ENCODE measurements at regions not wholly inside any gene's neighbourhood (a gene's known extent, or its start where the extent isn't known, plus 50 kb on each side); places are given as distances from the start of the nearest gene placed in this dataset.
"Not testable (repeated sequence)": the region's sequence is repeated elsewhere in the genome, so short reads cannot be mapped to it uniquely, and the experiment has no call there.

DNA sequence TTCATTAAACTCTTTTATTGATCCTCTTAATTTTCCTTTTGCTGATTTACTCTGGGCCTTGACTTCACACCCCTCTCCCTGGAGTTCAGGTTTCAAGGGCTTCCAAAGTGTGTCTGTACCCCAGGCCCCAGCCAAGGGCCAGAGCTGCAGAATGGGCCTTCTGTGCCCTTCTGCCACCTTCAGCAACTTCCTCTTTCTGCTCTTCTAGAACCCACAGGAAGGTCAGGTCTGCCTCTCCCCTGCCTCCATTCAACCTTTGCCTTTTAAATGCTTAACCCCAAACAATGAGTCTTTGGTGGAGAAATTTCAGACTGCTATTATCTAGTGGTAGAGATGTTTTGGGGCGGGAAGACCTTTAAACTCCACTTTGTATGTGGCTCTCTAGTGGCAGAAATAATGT is 63.1 kb downstream of the TSN start:
- H3K27ac Mint-ChIP-seq = no peak overlapping the region

DNA sequence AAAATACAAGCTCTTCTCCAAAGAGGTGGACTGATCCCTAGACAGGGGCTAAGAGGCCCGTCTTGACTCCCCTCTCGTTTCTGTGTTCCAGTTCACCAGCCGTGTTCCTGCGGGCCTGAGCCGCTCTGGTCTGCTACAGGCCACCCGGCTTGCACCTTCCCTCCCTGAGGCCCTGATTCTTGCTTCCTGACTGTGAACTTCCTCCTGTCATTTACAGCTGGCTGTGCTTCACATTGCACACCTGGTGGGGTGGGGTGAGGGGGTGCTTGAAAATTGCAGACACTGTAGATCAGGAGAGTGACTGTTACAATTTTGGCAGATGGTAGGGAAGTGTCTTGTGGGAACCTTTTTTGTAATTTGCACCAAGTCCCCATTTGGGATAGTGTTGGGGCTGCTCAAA is 64.4 kb downstream of the TSN start:
- no peak for DNase-seq (ENCODE audit: low spot score in 2 of 2)
- Mint-ChIP-seq H3K36me3 (no peaks in the 10 kb centered on the region), H3K9me3 (no peaks in the 10 kb centered on the region), H3K27ac (no peak overlapping the region)
- no peak for ATAC-seq

More for the DNA sequence above, 63.1 kb downstream of the TSN start:
- ATAC-seq (no peak), DNase-seq (ENCODE audit: low spot score in 2 of 2) (no peak)
- Mint-ChIP-seq H3K36me3 (no peaks in the 10 kb centered on the region), H3K9me3 (no peaks in the 10 kb centered on the region)

DNA sequence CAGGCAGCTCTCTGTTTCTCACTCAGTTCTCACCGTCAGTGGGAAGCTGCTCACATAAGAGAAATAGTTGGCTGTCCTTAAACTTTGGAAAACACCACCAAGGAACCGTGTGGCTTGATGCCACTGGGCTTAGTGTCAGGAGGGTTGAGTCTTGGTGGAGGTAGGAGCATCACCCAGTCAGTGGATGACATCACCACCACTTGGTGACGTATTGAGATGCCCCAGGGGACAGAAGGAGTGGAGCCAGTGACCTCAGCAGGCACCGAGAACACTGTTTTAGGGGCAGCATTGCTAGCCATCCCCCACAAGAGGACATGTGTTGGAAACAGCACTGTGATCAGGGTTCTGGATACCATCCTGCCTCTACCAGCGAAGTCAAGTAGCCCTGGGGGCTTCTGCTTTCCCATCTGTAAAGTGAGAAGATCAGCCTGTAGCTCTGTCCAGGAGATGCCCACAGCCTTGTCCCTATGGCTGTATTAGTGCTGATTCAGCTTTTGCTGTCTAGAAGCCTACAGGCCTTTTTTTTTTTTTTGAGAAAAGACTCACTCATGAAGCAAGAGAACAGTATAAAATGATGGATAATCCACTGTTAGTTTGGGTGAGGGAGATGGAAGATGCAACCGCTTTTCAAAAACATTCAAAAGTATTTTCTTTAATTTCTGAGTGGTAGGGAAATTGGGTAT is 66.2 kb downstream of the TSN start:
- DNase-seq (ENCODE audit: low spot score in 2 of 2) (no peak), ATAC-seq (no peak)
- no peaks in the 10 kb centered on the region for H3K36me3 Mint-ChIP-seq
- no peak overlapping the region for H3K27ac Mint-ChIP-seq
- H3K9me3 Mint-ChIP-seq = no peaks in the 10 kb centered on the region

DNA sequence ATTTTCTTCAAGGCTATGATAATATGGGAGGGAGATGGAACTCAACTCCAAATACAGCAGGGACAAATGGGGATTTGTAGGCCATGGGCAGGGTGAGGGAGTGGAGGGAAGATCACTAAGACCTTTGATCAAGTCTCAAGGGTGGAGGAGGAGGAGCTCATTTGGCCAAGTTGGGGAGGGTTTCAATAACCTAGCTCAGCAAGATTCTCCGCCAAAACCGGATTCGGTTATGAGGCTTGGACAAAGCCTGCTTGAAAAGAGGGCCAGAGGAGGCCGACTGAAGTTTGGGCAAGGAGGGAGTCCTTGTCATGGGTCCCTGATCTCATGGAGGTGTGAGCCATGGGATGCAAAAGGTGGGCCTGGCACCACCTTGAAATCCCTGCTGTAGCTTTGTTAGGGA is 68.8 kb downstream of the TSN start:
- no peaks in the 10 kb centered on the region for H3K9me3 Mint-ChIP-seq

DNA sequence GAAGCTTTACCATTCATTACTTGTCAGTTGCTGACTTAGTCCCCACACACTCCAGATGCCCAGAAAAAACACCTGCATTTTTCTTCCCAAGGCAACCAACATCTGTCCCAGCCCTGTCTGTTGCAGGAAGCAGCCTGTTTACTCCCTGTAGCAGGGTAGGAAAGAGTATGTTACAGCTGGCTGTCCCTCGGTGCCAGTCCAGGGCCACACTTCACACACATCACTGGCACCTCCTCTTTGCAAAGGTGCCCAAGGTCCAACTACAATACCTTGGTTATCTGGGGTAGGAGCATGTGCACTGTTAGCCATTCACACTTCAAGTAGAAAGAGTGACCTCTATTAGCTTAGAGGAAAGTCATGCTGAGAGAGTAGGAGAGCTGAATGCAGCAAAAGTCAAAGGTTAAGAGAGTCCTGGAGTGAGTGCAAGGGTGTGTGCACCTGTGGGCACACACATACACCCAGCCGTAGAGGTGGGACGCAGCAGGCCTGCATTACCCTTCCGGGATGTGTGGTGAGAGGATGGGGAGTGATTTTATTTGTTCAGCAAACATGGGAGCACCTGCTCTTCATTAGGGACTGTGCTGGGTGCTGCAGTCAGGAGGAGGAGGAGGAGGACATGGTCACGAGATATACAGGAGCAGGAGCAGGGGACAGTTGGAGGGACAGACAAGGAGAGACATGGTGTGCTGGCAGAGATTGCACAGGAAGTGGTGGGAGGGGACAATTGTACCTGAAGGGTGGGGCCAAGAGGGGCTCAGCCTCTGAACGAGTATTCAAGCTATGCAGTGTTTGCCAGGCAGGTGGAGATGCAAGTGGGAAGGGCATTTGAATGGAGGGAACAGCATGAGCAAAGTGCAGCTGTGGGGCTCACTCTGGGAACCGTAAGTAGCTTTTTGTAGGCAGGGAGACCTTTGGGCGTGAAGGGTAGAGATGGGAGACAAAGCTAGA is 69.8 kb downstream of the TSN start:
- no peaks in the 10 kb centered on the region for H3K9me3 Mint-ChIP-seq
- H3K27ac Mint-ChIP-seq = no peak overlapping the region
- no peaks in the 10 kb centered on the region for H3K36me3 Mint-ChIP-seq
- DNase-seq (ENCODE audit: low spot score in 2 of 2) = no peak
- ATAC-seq = no peak

More for the DNA sequence above, 68.8 kb downstream of the TSN start:
- no peaks in the 10 kb centered on the region for H3K36me3 Mint-ChIP-seq
- H3K27ac Mint-ChIP-seq = no peak overlapping the region
- DNase-seq (ENCODE audit: low spot score in 2 of 2) (no peak), ATAC-seq (no peak)

DNA sequence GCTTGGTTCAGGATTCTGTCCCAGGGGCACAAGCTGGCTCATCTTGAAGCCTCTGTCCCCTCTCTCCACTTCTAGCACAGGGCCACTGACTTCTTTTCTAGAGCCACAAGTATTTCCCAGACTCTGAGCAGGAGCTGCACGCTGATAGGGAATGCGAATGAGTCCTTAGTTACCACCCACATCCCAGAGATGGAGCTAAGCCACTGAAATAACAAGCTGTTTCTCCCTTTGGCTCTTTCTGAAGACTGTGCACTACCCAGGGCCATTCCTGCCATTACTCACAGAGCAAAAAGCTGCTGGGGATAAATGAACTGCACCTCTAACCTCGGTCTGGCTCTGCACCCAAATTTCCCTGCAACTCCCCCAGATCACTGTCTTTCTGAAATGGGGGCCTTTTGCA is 70.6 kb downstream of the TSN start:
- Mint-ChIP-seq H3K36me3 (no peaks in the 10 kb centered on the region), H3K27ac (no peak overlapping the region), H3K9me3 (no peaks in the 10 kb centered on the region)
- DNase-seq (ENCODE audit: low spot score in 2 of 2) (no peak), ATAC-seq (no peak)

DNA sequence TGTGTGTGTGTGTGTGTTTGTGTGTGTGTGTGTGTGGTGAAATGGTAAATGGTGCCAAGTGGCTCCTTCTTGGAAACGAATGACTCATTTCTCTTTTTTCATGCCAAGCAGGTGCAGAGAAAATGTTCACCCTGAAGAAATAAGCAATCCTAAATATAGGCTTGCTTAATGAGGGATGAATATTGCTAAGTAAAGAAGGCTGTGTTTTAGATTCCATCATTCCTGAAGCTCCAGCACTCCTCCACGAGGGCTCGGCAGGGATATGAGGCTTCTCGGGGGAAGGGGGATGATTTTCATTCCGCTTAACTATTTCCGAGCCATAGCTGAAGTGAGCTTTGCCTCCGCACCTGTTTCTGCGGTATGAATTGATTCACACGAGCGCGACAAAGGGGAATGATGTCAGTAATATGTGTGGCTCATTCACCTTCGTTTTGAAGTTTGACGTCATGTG is 72.9 kb downstream of the TSN start:
- DNase-seq (ENCODE audit: low spot score in 2 of 2) (no peak), ATAC-seq (no peak)
- H3K9me3 Mint-ChIP-seq = no peaks in the 10 kb centered on the region
- H3K36me3 Mint-ChIP-seq = no peaks in the 10 kb centered on the region
- no peak overlapping the region for H3K27ac Mint-ChIP-seq

DNA sequence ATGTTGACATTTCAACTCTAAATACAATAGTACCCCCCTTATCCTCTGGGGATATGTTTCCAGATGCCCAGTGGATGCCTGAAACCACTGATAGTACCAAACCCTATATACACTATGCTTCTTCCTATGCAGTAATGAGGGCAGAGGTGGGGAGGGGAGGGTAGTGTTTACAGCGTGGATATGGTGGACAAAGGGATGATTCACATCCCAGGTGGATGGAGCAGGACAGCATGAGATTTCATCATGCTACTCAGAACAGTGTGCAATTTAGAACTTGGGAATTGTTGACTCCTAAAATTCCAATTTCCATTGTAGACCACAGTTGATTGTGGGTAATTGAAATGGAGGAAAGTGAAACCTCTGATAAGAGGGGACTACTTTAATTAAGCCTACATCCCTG is 75.4 kb downstream of the TSN start:
- no peaks in the 10 kb centered on the region for H3K9me3 Mint-ChIP-seq
- H3K36me3 Mint-ChIP-seq = no peaks in the 10 kb centered on the region
- no peak overlapping the region for H3K27ac Mint-ChIP-seq
- ATAC-seq = no peak
- DNase-seq (ENCODE audit: low spot score in 2 of 2) = no peak

DNA sequence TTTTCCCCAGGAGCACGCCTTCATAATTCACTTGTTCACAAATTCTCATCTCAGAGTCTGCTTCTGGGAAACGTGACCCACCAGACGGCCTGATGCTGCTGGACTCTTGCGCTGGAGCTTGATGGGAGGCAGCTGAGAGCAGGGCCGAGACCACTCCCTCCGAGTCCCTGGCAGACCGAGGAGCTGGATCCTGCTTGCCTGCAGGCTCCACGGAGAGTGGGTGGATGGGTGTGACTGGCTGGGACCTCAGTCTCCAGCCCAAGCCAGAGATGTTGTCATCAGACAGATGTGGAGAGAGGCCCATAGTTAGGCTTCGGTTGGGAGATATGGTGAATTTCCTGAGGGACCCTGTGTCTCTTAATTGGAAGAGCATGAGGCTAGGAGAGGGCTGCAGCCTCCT is 76.4 kb downstream of the TSN start:
- no peaks in the 10 kb centered on the region for H3K36me3 Mint-ChIP-seq

DNA sequence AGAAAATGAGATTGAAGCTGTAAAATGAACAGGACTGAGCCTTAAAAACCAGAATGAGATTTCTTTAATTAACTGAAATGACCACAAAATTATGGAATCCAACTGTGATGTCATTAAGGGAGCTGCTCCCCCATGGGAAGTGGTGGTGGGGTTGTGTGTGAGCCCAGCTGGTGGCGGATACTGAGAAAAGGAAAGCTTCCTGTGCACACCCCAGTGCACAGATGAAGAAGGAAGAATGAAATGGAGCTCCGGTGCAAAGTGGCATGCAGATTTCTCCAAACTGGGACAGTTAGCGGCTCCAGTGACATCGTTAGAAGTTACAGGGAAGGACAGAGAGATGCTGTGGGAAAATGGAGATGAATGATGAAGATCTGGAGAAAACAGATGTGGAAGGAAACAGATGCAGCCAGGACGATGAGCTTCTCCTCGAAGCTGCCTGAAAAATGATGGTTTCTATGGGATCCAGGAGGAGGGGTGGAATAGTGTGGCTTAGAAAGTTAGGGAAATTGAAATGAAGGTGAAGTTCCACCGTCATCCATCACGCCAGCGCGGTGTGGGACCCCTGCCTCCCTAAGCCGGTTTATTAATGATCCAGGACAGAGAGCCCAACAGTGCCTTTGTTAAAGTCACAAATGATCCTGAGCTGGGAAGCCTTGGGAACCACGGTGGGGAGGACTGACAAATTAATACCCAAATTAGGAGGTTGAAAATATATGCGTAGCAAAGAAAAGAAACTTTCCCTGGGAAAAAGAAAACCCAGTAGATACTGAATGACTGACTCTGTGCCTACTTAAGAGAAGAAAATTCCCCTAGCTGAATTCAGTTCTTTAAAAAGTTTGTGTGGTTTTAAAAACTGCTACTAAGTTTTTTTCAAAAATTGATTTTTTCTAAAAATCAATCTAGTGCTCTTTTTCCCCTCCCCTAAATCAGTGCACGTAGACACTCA is 77.2 kb downstream of the TSN start:
- Mint-ChIP-seq H3K9me3 (no peaks in the 10 kb centered on the region), H3K36me3 (no peaks in the 10 kb centered on the region), H3K27ac (peak overlapping the region in 1 of 2 donors; percentile 6)
- DNase-seq (ENCODE audit: low spot score in 2 of 2) = no peak
- ATAC-seq = no peak

More for the DNA sequence above, 76.4 kb downstream of the TSN start:
- H3K27ac Mint-ChIP-seq = no peak overlapping the region
- no peak for ATAC-seq
- no peaks in the 10 kb centered on the region for H3K9me3 Mint-ChIP-seq
- DNase-seq (ENCODE audit: low spot score in 2 of 2) = no peak

DNA sequence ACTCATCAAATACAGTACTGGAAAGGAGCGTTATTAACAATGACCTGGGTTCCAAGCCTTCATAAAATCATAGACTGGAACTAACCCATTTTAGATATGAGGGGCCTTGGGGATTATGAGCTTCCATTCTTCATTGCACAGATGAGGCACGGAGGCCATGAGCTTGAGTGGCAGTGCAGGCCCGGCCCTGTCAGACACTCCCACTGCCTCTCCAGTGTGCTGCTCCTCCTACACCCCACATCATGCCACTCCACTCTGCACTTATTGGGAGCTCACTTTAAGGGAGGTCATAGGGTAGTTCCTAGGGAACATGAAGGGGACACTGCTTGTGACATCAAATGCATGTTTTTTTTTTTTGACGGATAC is 77.9 kb downstream of the TSN start:
- H3K36me3 Mint-ChIP-seq = no peaks in the 10 kb centered on the region
- H3K9me3 Mint-ChIP-seq = no peaks in the 10 kb centered on the region
- ATAC-seq (no peak), DNase-seq (ENCODE audit: low spot score in 2 of 2) (no peak)
- no peak overlapping the region for H3K27ac Mint-ChIP-seq

DNA sequence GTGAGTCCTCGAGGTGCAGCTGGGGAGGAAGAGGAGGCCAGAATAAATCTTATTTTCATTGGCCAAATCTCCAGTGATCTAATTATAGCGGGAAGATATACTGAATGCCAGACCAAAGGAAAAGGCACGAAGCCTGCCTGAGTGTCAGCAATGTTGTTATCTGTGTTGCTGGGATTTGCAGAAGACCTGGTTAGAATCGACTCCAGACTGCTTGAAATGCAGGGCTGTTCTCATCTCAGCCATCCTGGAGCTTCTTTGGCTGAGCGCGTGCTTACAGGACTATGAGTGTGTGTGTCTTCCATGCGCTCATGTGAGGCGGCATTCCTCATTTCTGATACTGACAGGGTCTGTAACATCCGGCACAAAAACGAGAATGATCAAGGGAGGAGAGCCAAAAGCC is 81.2 kb downstream of the TSN start:
- no peaks in the 10 kb centered on the region for H3K9me3 Mint-ChIP-seq
- ATAC-seq (no peak), DNase-seq (ENCODE audit: low spot score in 2 of 2) (no peak)
- no peaks in the 10 kb centered on the region for H3K36me3 Mint-ChIP-seq
- peak overlapping the region in 1 of 2 donors; percentile 23 for H3K27ac Mint-ChIP-seq

DNA sequence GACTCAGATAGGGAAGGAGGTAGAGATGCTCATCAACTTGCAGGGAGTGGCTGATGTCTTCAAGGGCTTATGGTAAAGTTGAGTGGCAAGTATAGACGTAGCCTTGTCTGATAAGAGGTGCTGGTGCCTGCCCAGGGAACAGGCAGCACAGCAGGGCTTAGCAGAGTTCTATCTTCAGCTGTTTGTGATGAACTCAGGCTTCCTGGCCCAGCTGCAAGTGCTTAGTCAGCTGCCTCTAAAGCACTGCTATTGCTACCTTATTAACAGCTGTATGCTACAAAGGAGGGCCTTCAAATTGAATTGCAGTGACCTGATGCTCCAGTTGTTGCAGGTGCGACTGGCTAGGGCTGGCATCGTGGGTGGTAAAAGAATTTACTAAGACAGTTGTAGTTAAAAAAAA is 82.1 kb downstream of the TSN start:
- H3K36me3 Mint-ChIP-seq = no peaks in the 10 kb centered on the region
- no peak overlapping the region for H3K27ac Mint-ChIP-seq
- DNase-seq (ENCODE audit: low spot score in 2 of 2) = no peak
- no peaks in the 10 kb centered on the region for H3K9me3 Mint-ChIP-seq
- no peak for ATAC-seq

DNA sequence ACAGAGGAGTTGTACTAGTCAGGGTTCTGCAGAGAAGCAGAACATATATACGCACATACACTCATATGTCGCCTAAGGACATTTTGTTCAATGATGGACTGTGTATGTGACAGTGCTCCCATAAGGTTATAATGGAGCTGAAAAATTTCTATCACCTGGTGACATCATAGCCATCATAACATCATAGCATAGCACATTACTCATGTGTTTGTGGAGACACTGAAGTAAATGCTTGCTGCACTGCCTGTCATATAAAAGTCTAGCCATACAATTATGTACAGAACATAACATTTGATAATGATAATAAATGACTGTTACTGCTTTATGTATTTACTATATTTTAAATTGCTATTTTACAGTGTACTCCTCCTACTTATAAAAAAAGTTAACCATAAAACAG is 83.1 kb downstream of the TSN start:
- DNase-seq (ENCODE audit: low spot score in 2 of 2) = no peak
- no peak for ATAC-seq
- no peak overlapping the region for H3K27ac Mint-ChIP-seq
- H3K36me3 Mint-ChIP-seq = no peaks in the 10 kb centered on the region
- H3K9me3 Mint-ChIP-seq = no peaks in the 10 kb centered on the region

DNA sequence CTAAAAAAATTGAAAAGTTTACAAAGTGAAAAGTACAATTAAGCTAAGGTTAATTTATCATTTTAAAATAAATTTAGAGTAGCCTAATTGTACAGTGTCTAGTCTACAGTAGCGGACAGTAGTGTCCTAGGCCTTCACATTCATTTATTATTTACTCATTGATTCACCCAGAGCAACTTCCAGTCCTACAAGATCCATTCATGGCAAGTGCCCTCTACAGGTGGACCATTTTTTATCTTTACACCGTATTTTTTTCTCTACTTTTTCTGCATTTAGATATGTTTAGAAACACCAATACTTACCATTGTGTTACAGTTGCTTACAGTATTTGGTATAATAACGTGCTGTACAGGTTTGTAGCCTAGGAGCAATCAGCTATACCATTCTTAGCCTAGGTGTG is 84.1 kb downstream of the TSN start:
- H3K9me3 Mint-ChIP-seq = no peaks in the 10 kb centered on the region
- H3K36me3 Mint-ChIP-seq = no peaks in the 10 kb centered on the region
- H3K27ac Mint-ChIP-seq = no peak overlapping the region
- no peak for ATAC-seq
- DNase-seq (ENCODE audit: low spot score in 2 of 2) = no peak

DNA sequence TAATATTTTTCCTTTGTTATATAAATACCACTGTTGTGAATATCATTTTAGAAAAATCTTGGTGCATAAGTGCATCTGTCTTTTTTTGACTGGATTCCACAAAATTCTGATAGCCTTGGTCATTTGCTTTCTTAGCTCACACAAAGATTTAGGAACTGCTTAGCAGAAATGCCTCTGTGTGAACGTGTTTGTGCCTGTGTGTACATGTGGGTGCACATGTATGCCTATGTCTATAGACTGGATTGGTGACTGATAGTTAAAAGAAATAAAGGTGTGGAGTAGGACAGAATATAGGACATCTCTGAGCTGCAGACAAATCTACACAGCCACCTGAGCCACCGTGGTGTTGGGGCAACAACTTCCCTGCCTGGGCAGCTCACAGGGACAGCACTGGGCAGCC is 93.8 kb downstream of the TSN start:
- no peak for ATAC-seq
- Mint-ChIP-seq H3K27ac (no peak overlapping the region), H3K36me3 (no peaks in the 10 kb centered on the region), H3K9me3 (peaks cover 0 to 5% of the 10 kb centered on the region in 2 donors)
- DNase-seq (ENCODE audit: low spot score in 2 of 2) = no peak

DNA sequence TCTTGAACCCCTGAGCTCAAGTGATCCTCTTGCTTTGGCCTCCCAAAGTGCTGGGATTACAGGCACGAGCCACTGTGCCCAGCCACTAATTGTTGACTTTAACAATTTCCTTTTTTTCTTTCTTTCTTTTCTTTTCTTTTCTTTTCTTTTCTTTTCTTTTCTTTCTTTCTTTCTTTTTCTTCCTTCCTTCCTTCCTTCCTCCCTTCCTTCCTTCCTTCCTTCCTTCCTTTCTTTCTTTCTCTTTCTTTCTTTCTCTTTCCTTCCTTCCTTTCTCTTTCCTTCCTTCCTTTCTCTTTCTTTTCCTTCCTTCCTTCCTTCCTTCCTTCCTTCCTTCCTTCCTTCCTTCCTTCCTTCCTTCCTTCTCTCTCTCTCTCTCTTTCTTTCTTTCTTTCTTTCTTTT is 97.7 kb downstream of the TSN start:
- not testable (repeated sequence) for H3K9me3 Mint-ChIP-seq; DNase-seq (ENCODE audit: low spot score in 2 of 2); ATAC-seq; H3K36me3 Mint-ChIP-seq; H3K27ac Mint-ChIP-seq
